HG02938 (cell line): ENCODE measurements at regions not wholly inside any gene's neighbourhood (a gene's known extent, or its start where the extent isn't known, plus 50 kb on each side); places are given as distances from the start of the nearest gene placed in this dataset.

Experiments used
- ATAC-seq: cut with Tn5 transposase; IDR thresholded peaks from one replicate; pipeline ENCODE4 v1.9.1; 2021; ENCODE audit warnings: mild to moderate bottlenecking, moderate library complexity; ENCODE audit not compliant: unreplicated experiment

- no peak for ATAC-seq
Measured at GRCh38 chr16:65500919-65501318, 379.1 kb upstream of the CDH11 start.

DNA sequence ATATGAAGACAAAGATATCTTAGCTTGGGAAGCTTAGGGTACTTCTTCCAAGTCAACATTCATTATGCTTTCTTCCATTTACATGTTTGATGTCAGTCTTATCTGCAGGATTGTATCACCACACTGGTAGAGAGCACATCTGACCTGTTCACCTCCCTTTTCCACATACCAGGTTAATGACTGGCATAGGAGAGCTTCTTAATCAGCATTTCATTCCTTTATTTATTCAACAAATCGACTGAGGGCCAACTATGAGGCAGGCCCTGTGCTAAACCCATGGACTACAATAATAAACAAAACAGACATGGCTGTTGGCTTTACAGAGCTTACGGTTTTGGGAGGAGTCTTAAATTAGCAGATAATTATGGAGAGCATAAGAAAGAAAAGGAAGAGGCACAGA lies 378.1 kb upstream of the CDH11 start:
- no peak for ATAC-seq

GRCh38 chr16:65499566-65499965 lies 377.7 kb upstream of the CDH11 start:
- no peak for ATAC-seq

DNA sequence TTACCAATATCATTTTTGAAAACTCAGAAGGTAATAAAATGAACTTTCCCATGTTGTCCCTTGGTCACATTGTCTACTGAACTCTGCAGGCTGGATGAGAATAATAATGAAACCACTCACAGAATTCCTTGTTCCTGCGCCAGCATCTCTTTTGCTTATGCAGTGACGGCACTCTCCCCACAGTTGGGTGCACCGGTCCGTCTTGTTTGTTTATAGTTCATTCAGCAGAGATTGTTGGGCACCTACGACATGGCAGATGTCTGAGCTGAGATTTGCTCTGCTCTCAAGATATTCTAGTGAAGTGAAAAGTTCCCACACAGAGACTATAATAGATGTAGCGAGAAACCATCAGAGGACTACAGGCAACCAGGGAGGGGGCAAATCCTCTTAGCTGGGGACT lies 375.7 kb upstream of the CDH11 start:
- no peak for ATAC-seq

DNA sequence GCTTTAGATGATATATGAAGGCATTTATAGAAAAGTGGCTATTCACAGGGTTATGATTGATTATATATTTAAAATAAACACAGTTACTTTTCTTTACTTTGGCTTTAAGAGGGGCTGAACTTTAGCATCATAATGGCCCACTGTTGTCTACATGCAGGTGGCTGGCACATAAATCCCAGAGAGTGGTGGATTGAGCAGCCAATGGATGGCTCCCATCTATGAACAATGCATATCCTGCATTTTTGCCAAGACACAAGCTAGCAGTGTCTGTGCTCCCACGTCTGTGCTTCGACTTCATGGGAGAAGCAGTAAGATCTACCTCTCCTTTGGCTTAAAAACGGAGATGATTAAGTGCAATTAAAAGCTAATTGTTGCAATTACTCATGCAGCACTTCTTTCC lies 373.2 kb upstream of the CDH11 start:
- ATAC-seq: no peak

GRCh38 chr16:65494609-65495008 lies 372.7 kb upstream of the CDH11 start:
- ATAC-seq: no peak

- no peak for ATAC-seq
Measured at GRCh38 chr16:65494080-65494479, 372.2 kb upstream of the CDH11 start.

- ATAC-seq: no peak
Measured at GRCh38 chr16:65490286-65490685, 368.4 kb upstream of the CDH11 start.

DNA sequence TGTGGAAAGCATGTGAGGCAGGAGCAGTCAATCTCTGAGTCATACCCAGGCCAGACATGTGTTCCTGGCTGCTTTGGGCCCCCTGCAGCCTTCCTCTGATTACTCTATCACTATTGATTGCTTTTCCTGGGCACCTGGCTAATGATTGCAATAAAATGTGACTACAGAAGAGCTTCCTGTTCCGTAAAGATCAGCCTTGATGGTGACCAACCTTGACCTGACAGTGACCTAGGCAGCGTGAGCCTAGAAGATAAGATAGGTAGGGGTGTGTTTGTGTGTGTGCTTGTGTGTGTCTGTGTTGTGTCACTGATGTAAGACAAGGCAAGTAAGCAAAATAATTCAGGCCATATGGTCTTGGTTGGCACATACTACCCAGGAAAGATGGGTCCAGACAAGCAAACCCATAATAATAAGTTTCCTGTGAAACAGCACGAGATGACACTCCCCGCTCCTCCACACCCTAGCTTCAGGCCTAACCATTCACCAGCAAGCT lies 367.7 kb upstream of the CDH11 start:
- no peak for ATAC-seq

DNA sequence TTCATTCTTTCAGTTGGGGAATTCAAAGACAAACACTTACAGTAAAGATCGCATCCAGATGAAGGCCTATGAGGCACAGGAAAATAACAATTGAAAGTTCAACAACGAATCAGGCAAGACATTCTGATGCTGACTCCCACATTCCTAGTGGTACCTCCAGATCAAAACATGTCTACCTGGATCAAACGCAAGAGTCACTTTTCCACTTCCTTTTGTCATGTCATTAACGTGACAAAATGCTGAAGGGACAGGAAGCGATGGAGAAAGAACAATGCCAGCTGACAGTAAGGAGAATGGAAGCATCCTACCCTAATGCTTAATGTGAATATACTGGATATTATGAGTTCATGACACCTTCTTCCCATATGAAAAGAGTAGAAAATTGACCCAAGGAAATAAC lies 365.4 kb upstream of the CDH11 start:
- ATAC-seq: no peak

GRCh38 chr16:65481956-65482355 lies 360.1 kb upstream of the CDH11 start:
- no peak for ATAC-seq

- ATAC-seq: no peak
Measured at GRCh38 chr16:65480281-65481091, 358.6 kb upstream of the CDH11 start.

- no peak for ATAC-seq
Measured at GRCh38 chr16:65476448-65476955, 354.6 kb upstream of the CDH11 start.

DNA sequence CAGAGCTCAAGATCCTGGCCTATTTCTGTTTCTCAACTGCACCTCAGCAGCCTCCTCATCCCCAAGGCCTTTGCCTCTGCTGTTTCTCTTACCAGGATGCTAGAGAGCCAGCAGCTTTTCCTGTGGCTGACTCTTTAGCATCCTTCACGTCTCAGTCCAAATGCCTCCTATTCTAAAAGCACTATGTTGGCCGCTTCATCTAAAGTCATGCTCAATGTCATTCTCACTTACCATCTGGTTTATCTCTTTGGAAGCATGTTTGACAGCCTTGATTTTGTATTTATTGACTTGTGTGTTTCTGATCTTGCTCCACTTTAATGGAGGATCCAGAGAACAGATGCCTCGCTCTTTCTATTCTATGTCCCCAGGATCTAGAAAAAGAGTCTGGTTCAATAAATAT lies 351.8 kb upstream of the CDH11 start:
- ATAC-seq: no peak

- no peak for ATAC-seq
Measured at GRCh38 chr16:65469116-65469515, 347.3 kb upstream of the CDH11 start.

DNA sequence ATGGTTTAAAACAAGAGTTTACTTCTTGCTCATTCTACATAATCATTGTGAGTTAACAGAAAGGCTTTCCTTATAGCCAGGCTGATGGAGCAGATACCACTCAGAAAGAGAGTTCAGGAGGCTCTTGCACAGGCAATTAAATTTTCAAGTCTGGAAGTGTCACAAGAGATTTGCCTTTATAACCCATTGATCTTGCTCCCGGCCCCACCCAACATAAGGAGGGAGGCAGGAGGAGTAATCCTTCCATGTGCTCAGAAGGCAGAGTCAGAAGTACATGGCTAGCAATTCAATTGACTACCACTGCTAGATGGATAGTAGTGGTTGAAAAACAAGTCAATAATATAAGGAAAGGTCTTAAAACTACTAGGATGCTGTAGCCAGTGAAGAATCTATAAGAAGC lies 346.3 kb upstream of the CDH11 start:
- ATAC-seq: no peak

- ATAC-seq: no peak
Measured at GRCh38 chr16:65463652-65464260, 341.9 kb upstream of the CDH11 start.

DNA sequence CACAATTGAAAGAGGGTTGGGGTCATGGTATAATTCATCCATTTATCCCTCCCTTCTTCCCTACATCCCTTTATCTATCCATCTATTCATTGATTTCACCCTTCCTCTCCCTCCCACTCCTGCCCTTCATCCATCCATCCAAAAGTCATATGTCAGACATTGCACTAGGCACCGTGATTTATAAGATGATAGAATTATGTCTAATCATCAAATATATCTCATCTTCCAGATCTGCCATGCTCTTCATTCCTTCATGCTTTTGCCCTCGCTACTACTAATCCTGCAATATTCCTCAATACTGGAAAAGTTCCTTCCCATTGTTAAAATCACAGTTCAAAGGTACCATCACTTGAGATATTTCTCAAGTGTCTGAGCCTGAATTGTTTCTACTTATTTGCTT lies 335.2 kb upstream of the CDH11 start:
- no peak for ATAC-seq

- ATAC-seq: no peak
Measured at GRCh38 chr16:65455761-65456160, 333.9 kb upstream of the CDH11 start.

DNA sequence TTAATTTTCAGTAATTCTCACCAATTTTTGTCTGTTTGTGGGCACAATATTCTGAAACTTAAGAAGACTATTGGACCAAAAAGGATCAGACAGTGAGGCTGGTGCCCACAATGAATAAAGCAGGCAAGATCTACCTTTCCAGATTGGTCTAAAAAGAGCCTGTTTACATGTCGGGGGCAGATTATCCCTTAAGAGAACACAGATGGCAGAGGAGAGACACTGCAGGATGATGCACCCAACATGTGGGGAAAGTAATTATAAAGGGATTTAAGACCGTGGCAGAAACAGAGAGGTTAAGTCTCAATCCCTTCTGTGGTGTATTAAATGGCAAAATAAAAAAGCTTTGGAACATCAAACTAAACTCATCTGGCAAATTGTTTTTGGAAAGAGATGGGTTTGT lies 331.8 kb upstream of the CDH11 start:
- ATAC-seq: no peak

DNA sequence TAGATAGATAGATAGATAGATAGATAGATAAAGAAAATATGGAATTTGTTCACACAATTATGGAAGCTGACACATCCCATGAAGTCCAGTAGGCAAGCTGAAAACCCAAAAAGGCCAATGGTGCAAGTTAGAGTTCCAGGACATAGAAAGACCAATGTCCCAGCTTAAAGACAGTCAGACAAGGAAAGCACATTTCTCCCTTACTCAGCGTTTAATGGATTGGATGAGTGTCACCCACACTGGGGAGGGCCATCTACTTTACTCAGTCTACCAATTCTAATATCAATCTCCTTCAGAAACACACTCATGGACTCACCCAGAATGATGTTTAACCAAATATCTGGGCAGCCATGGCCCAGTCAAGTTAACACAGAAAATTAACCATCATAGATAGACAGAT lies 327.7 kb upstream of the CDH11 start:
- ATAC-seq: no peak

DNA sequence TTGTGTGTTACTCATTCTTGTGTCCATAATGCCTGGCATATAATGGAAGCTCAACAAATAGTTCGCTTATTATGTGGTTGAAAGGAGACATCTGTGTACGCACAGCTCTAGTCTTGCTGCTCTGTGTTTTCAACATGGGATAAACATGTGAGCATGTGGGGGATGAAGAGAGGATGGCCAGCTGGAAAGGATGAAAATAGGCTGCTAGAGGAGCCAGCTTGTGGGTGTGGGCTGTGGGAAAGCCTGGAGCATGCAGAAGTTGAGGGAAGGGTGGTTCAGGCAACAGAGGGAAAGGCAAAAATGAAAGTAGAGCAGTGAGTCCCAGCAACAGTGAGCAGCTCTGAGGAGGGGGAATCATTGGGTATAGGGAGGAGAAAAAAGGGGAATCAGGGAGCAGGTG lies 324.6 kb upstream of the CDH11 start:
- ATAC-seq: no peak
